A673 (cell line): ENCODE measurements at regions not wholly inside any gene's neighbourhood (a gene's known extent, or its start where the extent isn't known, plus 50 kb on each side); places are given as distances from the start of the nearest gene placed in this dataset.

ENCODE experiments used
- CTCF ChIP-seq: fragments of 300-800, 200-600 bp; sonication (generic); conservative IDR thresholded peaks from 2 replicates; pipeline ENCODE4 v1.5.1; 2017; ENCODE audit warnings: low read depth, mild to moderate bottlenecking, antibody characterized with exemption, low read length, moderate library complexity, mixed read lengths
- EZH2 ChIP-seq: fragments of 200-600 bp; sonication (generic); IDR thresholded peaks from 2 replicates; pipeline ENCODE4 v1.6.1; 2017; ENCODE audit warnings: borderline replicate concordance, low read depth, mild to moderate bottlenecking, mixed read lengths, antibody characterized with exemption, low read length; ENCODE audit not compliant: poor library complexity, severe bottlenecking

GRCh38 chr1:244289991-244290785 lies 161.5 kb downstream of the ADSS2 start:
- TF ChIP-seq EZH2 (no peak), CTCF (no peak)
